Loucy (cell line): ENCODE measurements at regions not wholly inside any gene's neighbourhood (a gene's known extent, or its start where the extent isn't known, plus 50 kb on each side); places are given as distances from the start of the nearest gene placed in this dataset.

Experiments used
- H2AFZ ChIP-seq: fragments of 200-600 bp; sonication (generic); 2 replicates; pipeline ENCODE4 v1.6.0; 2016; ENCODE audit warnings: antibody characterized with exemption, mild to moderate bottlenecking, low read length, moderate library complexity
- H3F3A ChIP-seq: fragments of 200-600 bp; 2 replicates; pipeline ENCODE4 v1.6.0; 2016; ENCODE audit warnings: antibody characterized with exemption, low read depth, mild to moderate bottlenecking
- H3K27me3 ChIP-seq: fragments of 200-600 bp; sonication (generic); 2 replicates; pipeline ENCODE4 v1.6.1; 2014; ENCODE audit warnings: low read length, mild to moderate bottlenecking; ENCODE audit not compliant: insufficient read depth, poor library complexity, severe bottlenecking
- H3K36me3 ChIP-seq: fragments of 200-600 bp; sonication (generic); 2 replicates; pipeline ENCODE4 v1.6.1; 2016; ENCODE audit warnings: low read length; ENCODE audit not compliant: insufficient read depth
- H3K4me1 ChIP-seq: fragments of 200-600 bp; sonication (generic); 2 replicates; pipeline ENCODE4 v1.5.1; 2014; ENCODE audit warnings: low read length, mild to moderate bottlenecking; ENCODE audit not compliant: insufficient read depth, poor library complexity, severe bottlenecking
- H3K4me2 ChIP-seq: fragments of 200-600 bp; sonication (generic); 2 replicates; pipeline ENCODE4 v1.6.0; 2014; ENCODE audit warnings: antibody characterized with exemption, low read length, low read depth, mild to moderate bottlenecking; ENCODE audit not compliant: poor library complexity, severe bottlenecking
- H3K4me3 ChIP-seq: fragments of 200-600 bp; sonication (generic); 2 replicates; pipeline ENCODE4 v1.5.1; 2014; ENCODE audit warnings: low read length, mild to moderate bottlenecking, mixed read lengths; ENCODE audit not compliant: poor library complexity, severe bottlenecking
- H3K79me2 ChIP-seq: fragments of 200-600 bp; sonication (generic); 2 replicates; pipeline ENCODE4 v1.6.1; 2014; ENCODE audit warnings: low read length; ENCODE audit not compliant: insufficient read depth
- H3K9ac ChIP-seq: fragments of 200-600 bp; sonication (generic); 2 replicates; pipeline ENCODE4 v1.6.0; 2014; ENCODE audit warnings: mild to moderate bottlenecking, low read depth, low read length, moderate library complexity; ENCODE audit not compliant: poor library complexity, severe bottlenecking
- H3K9me2 ChIP-seq: fragments of 200-600 bp; sonication (generic); replicated peaks from 2 replicates; pipeline ENCODE4 v1.6.1; 2016; ENCODE audit warnings: low read depth, low read length, mixed read lengths
- H3K9me3 ChIP-seq: fragments of 200-600 bp; sonication (generic); 2 replicates; pipeline ENCODE4 v1.6.1; 2014; ENCODE audit warnings: mild to moderate bottlenecking, antibody characterized with exemption, low read length, low read depth; ENCODE audit not compliant: insufficient read depth
- H4K20me1 ChIP-seq: fragments of 200-600 bp; sonication (generic); 2 replicates; pipeline ENCODE4 v1.6.0; 2014; ENCODE audit warnings: antibody characterized with exemption, low read length, mild to moderate bottlenecking; ENCODE audit not compliant: insufficient read depth, poor library complexity, severe bottlenecking
- CTCF ChIP-seq: fragments of 200-600 bp; sonication (generic); conservative IDR thresholded peaks from 2 replicates; pipeline ENCODE4 v1.5.1; 2014; ENCODE audit warnings: mild to moderate bottlenecking, antibody characterized with exemption, low read length
- EZH2phosphoT487 ChIP-seq: fragments of 200-600 bp; IDR thresholded peaks from 2 replicates; pipeline ENCODE4 v1.6.1; 2018; ENCODE audit warnings: antibody characterized with exemption, mild to moderate bottlenecking, moderate library complexity, borderline replicate concordance

DNA sequence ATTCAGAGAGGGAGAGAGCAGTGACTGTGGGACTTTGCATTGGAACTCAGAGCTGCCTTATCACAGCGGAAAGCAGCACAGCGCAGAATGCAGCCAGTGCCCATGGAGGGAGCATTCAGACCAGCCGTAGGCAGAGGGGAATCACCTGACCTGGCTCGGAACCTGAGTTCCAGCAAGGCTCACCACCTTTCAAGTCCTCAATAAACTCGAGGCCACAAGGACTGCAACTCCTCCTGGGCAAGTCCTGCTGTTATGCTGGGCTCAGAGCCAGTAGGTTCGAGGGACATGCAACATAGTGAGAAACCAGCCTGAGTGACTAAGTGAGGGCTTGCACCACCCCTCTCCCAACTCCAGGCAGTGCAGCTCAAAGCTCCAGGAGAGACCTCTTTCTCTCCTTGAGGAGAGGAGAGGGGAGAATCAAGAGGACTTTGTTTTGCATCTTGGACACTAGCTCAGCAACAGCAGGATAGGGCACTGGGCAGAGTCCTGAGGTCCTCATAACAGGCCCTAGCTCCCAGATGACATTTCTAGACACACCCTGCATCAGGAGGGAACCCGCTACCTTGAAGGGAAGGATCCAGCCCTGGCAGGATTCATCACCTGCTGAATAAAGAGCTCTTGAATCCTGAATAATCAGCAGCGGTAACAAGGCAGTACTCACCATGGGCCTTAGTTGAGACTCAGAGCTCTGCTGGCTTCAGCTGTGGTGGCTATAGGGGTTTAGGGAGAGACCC lies 136.8 kb upstream of the OTOS start:
- Histone ChIP-seq H3K27me3 (no peaks in the 10 kb centered on the region), H3K4me1 (no peaks in the 10 kb centered on the region), H3K36me3 (no peaks in the 10 kb centered on the region), H2AFZ (no peak overlapping the region), H3K9me2 (no peaks in the 10 kb centered on the region), H3K4me3 (no peak overlapping the region), H3K9ac (no peak overlapping the region), H3K4me2 (no peak overlapping the region), H3K79me2 (no peaks in the 10 kb centered on the region), H4K20me1 (no peaks in the 10 kb centered on the region), H3K9me3 (peaks cover 10% of the 10 kb centered on the region; the same call in 1 of the 2 replicates), H3F3A (no peaks in the 10 kb centered on the region)
- no peak for TF ChIP-seq EZH2phosphoT487
- TF ChIP-seq CTCF, result no peak

GRCh38 chr2:240277807-240278522 lies 137.5 kb upstream of the OTOS start:
- H3K79me2 ChIP-seq, result no peaks in the 10 kb centered on the region
- H3K9me2 ChIP-seq, result no peaks in the 10 kb centered on the region
- H3K4me3 ChIP-seq, result no peak overlapping the region
- no peaks in the 10 kb centered on the region for H3K27me3 ChIP-seq
- H3K9ac ChIP-seq, result no peak overlapping the region
- H4K20me1 ChIP-seq, result no peaks in the 10 kb centered on the region
- H3F3A ChIP-seq, result no peaks in the 10 kb centered on the region
- no peak overlapping the region for H3K4me2 ChIP-seq
- no peak for TF ChIP-seq CTCF
- no peak for TF ChIP-seq EZH2phosphoT487
- H3K9me3 ChIP-seq, result peaks cover 7% of the 10 kb centered on the region; the same call in 1 of the 2 replicates
- H3K4me1 ChIP-seq, result no peaks in the 10 kb centered on the region
- H2AFZ ChIP-seq, result no peak overlapping the region
- no peaks in the 10 kb centered on the region for H3K36me3 ChIP-seq

GRCh38 chr2:240278661-240279060 lies 138.2 kb upstream of the OTOS start:
- Histone ChIP-seq H3K9me2 (no peaks in the 10 kb centered on the region), H3K27me3 (no peaks in the 10 kb centered on the region), H3K4me1 (no peaks in the 10 kb centered on the region), H3K9ac (no peak overlapping the region), H3K79me2 (no peaks in the 10 kb centered on the region), H4K20me1 (no peaks in the 10 kb centered on the region), H3K4me3 (no peak overlapping the region), H3K4me2 (no peak overlapping the region), H3K36me3 (no peaks in the 10 kb centered on the region), H3F3A (no peaks in the 10 kb centered on the region), H2AFZ (no peak overlapping the region), H3K9me3 (peaks cover 7% of the 10 kb centered on the region; the same call in 1 of the 2 replicates)
- TF ChIP-seq EZH2phosphoT487 (no peak), CTCF (no peak)
